GM19324 (cell line): ENCODE measurements at regions not wholly inside any gene's neighbourhood (a gene's known extent, or its start where the extent isn't known, plus 50 kb on each side); places are given as distances from the start of the nearest gene placed in this dataset.
"Not testable (repeated sequence)": the region's sequence is repeated elsewhere in the genome, so short reads cannot be mapped to it uniquely, and the experiment has no call there.

Experiments
- ATAC-seq: cut with Tn5 transposase; IDR thresholded peaks from one replicate; pipeline ENCODE4 v1.9.1; 2021; ENCODE audit warnings: mild to moderate bottlenecking, moderate library complexity; ENCODE audit not compliant: unreplicated experiment, low FRiP score

- no peak for ATAC-seq
These were observed 201.0 kb downstream of the EMX2 start for GRCh38 chr10:117743509-117743908.

DNA sequence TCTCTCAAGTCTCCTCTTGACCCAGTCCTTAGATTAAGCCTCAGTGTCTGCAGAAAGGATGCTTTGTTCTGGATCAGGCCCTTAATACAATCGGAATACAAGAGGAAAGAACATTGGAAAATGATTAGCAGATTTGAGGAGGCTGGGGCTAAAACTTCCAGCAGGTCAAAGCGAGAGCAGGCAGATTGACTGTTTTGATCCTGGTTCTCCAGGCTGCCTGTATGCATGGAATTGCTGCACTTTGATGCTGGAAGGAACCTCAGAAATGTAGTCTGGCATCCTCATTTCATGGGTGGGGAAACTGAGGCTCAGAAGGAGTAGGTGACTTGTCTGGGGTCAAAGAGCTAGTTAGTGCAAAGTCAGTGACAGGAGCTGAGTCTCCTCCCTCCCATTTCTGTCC is 202.8 kb downstream of the EMX2 start:
- ATAC-seq, result no peak

- no peak for ATAC-seq
These were observed 204.2 kb downstream of the EMX2 start for GRCh38 chr10:117746541-117747448.

DNA sequence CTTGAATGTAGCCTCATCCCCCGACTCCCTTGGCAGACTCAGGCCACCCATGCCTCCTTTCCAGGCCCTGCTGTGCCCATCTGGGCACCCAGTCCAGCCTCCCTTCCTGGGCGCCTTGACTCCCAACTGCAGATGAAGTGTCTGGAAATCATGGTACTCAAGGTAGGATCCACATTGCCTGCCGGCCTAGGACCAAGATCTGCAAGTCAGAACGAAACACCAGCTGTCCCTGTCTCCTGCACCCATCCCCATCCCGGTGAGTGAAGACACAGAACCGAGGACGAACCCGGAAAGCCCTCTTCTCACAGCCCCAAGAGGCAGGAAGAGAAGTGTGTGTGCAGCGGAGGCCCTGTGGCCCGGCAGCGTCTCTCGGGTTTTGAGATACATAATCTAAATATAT is 205.1 kb downstream of the EMX2 start:
- ATAC-seq, result no peak

DNA sequence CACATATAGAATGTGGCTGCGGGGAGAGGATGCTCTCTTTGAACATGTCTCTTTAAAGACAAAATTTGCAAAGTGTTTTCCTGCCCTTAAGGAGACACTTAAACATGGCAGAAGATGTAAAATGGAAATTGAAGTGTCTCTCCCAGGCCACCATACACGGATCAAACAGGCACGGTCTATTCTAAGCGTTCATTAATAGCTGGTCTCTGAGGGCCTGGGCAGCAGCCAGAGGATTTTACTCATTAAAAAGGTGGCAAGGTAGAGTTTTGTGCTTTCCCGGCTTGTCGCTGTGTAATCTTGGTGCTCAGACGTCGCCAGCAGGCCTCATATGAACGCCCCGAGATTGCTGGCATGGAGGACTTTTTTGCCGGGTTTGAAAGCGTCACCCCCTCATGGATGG is 205.5 kb downstream of the EMX2 start:
- ATAC-seq, result no peak

GRCh38 chr10:117750616-117751015 is 208.1 kb downstream of the EMX2 start:
- ATAC-seq, result no peak

DNA sequence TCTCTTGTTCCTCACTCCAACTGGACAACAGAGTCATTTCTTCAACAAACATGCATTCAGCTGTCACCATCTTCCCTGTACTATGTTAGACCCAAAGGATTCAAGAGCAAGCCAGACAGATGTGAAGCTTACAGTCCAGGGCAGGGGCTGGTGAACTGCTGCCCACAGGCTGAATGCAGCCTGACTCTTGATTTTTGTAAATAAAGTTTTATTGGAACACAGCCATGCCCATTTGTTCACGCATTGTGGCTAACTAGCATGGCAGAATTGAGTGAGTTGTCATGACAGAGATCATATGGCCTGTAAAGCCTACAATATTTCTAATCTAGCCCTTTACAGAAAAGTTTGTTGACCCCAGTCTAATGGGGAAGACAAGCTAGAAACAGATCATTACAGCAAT is 208.7 kb downstream of the EMX2 start:
- ATAC-seq, result no peak

GRCh38 chr10:117752103-117752502 is 209.6 kb downstream of the EMX2 start:
- no peak for ATAC-seq

DNA sequence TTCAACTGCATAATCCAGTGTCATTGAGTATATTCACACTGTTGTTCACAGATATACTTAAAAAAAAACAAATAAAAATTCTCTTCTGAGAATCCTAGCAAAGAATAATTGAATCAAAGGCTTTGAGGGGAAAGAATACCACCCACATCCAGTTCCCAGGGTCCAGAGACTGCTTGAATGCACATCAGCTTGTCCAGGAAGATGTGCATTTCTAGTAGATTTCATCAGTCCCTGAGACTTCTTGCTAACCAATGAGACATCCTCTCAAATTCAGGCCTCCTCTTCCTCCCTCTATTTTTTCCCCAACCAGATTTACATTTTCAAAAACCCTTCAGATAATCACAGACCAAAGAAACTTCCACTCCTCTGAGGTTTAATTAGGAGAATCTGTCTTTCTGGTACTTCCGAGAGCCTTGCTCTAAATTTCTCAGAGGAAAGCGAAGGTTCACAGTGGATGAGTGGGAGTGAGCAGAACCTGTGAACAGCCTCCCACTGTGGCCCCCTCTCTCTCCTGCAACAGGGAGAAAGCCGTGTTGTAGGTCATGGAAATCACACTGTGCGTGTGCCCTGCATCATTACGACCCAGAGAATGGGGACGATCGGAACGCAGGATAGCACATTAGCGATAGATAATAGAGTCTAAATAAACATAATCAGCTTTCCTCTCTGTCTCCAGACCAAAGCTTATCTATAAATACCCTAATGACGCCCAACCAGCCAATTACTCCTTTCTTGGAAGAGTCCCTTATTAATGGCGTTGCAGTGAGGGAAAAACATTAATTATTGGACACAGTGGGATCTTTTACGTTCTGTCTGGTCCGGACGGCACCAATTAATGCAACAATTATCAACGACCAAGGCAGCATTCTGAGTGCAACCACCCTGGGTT is 212.5 kb downstream of the EMX2 start:
- ATAC-seq, result no peak

- no peak for ATAC-seq
These were observed 213.1 kb downstream of the EMX2 start for GRCh38 chr10:117755659-117756014.

GRCh38 chr10:117757086-117757720 is 214.7 kb downstream of the EMX2 start:
- ATAC-seq, result no peak

- ATAC-seq, result no peak
These were observed 216.7 kb downstream of the EMX2 start for GRCh38 chr10:117759266-117759665.

- no peak for ATAC-seq
These were observed 219.1 kb downstream of the EMX2 start for GRCh38 chr10:117761695-117762094.

GRCh38 chr10:117762126-117762818 is 219.7 kb downstream of the EMX2 start:
- no peak for ATAC-seq

DNA sequence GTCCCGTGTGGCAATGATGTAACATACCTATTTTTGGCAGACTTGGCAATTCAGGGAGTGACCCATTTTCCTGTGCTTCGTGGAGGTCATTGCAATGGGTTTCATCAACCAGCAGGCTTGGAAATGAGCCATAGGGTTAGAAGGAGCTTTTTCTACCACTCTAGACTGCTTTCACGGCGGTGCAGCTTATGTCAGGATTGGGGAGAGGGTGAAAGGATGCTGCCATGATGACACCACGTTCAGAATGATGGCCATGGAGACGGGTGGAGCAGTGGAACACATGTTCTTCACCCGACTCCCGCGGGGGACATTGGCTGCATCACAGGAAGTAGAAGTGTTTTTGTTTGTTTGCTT is 220.2 kb downstream of the EMX2 start:
- no peak for ATAC-seq

- ATAC-seq, result no peak
These were observed 221.0 kb downstream of the EMX2 start for GRCh38 chr10:117763528-117763927.

- ATAC-seq, result no peak
These were observed 225.9 kb downstream of the EMX2 start for GRCh38 chr10:117768333-117769042.

DNA sequence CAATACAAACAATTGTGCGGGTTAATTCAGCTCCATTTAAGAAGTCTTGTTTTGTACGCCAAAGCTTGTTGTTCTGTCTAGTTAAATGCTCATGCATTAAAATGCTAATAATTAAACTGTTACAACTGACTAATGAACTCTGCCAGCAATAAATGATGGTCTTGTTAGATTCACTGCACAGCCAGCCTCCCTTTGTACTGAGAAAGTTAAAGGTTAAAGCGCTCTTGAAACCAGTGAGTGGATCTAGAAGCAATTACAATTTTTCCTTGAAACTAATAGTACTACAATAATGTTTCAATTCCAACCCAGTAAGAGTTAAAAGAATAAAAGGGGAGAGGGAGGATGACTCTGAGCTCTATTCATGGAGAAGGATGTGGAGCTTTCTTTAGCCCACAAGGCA is 233.0 kb downstream of the EMX2 start:
- ATAC-seq, result no peak

DNA sequence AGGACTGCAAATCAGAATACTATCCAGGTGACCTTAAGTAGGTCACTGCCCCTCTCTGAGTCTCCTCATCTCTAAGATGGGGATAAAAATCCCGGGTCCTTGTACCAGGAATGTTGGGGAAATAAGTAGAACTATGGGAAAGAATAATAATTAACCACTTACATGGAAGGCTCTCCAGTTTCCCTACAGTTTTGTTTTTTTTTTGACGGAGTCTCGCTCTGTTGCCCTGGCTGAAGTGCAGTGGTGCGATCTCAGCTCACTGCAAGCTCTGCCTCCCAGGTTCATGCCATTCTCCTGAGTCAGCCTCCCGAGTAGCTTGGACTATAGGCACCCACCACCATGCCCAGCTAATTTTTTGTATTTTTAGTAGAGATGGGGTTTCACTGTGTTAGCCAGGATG is 234.7 kb downstream of the EMX2 start:
- ATAC-seq, result not testable (repeated sequence)

- ATAC-seq, result no peak
These were observed 235.7 kb downstream of the EMX2 start for GRCh38 chr10:117778241-117778640.
